GM12891 (cell line): ENCODE measurements at regions not wholly inside any gene's neighbourhood (a gene's known extent, or its start where the extent isn't known, plus 50 kb on each side); places are given as distances from the start of the nearest gene placed in this dataset.

Experiments
- DNase-seq: peaks from one replicate; pipeline ENCODE4 v3.0.0; 2011; ENCODE audit warnings: low spot score; ENCODE audit not compliant: insufficient read length
- FAIRE-seq: peaks from 2 replicates; lab custom pipeline; 2011; peaks lifted over from hg19 to GRCh38; lab: Jason Lieb, UNC
- PAX5 ChIP-seq: IDR thresholded peaks from 2 replicates; pipeline ENCODE4 v1.6.1; 2011; ENCODE audit warnings: low read length, moderate library complexity, mild to moderate bottlenecking; ENCODE audit not compliant: insufficient read depth, severe bottlenecking
- POLR2A ChIP-seq: IDR thresholded peaks from 2 replicates; pipeline ENCODE4 v1.6.1; 2011; ENCODE audit warnings: low read depth, low read length, control low read depth
- POLR2AphosphoS5 ChIP-seq: IDR thresholded peaks from 2 replicates; pipeline ENCODE4 v1.6.1; 2011; ENCODE audit warnings: low read depth, low read length, control low read depth
- POU2F2 ChIP-seq: IDR thresholded peaks from 2 replicates; pipeline ENCODE4 v1.6.1; 2011; ENCODE audit warnings: low read depth, mild to moderate bottlenecking, control low read depth, low read length, moderate library complexity
- SPI1 ChIP-seq: IDR thresholded peaks from 2 replicates; pipeline ENCODE4 v1.6.1; 2011; ENCODE audit warnings: low read depth, low read length, control low read depth
- TAF1 ChIP-seq: IDR thresholded peaks from 2 replicates; pipeline ENCODE4 v1.6.1; 2011; ENCODE audit warnings: low read depth, low read length, control low read depth

DNA sequence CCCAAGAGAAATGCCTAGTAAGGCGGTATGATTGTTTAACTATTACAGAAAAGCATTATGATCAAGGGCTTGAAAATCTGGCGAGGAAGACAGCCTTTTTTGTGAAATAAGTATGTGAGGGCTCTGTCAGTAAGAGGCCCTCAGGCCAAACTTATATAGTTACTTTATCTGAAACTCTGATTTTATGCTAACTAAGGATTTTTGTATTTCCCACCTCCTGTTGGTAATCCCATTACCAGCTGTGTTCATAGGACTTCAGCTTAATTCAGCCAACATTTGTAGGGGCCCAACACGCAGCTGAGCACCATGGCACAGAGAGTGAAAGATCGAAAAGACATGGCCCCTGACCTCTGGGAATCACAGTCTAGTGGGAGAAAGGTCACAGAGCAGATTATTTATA lies 318.3 kb upstream of the WWC1 start:
- FAIRE-seq (no peak), DNase-seq (no peak)
- TF ChIP-seq PAX5 (no peak), POU2F2 (no peak), SPI1 (no peak), TAF1 (no peak), POLR2A (no peak), POLR2AphosphoS5 (no peak)

DNA sequence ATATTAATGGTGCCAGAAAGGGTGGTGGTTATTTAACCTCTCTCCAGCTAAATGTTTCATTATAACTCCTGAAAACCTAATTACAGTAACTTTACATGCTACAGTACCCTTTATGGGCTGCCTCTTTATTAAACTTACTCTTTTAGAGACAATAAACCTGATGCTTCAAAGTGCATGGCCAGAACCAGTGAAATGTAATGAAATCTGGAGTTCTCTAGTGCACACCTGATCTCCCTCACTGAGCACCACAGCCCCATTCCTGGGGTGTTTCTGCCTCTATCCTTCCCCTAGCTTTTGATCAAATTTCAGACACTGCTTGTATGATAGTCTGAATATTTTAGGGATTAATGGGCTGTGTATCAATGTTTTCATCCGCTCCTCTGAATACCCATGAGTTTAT lies 306.5 kb upstream of the WWC1 start:
- no peak for DNase-seq
- FAIRE-seq: no peak
- TF ChIP-seq TAF1 (no peak), PAX5 (no peak), SPI1 (no peak), POLR2A (no peak), POU2F2 (no peak), POLR2AphosphoS5 (no peak)

DNA sequence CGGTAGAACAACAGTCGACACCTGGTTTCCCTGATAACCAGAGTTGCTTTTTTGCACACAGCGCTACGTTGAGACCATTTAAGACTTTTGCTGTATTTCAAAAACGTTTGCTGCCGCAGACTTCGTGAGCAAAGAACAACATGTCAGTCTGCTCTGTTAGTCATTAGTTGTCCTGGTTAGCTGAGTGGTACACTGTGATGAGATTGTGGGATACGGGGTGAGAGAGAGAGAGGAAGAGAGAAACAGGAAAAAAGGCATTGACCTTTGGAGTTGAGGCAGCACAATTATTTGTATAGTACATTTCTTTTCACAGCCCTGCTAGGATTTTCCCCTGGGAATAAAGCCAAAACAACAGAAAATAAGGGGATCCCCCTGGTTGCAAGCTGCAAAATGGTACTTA lies 306.1 kb upstream of the WWC1 start:
- FAIRE-seq: no peak
- DNase-seq: no peak
- TF ChIP-seq SPI1 (no peak), POLR2AphosphoS5 (no peak), POU2F2 (no peak), POLR2A (no peak)

DNA sequence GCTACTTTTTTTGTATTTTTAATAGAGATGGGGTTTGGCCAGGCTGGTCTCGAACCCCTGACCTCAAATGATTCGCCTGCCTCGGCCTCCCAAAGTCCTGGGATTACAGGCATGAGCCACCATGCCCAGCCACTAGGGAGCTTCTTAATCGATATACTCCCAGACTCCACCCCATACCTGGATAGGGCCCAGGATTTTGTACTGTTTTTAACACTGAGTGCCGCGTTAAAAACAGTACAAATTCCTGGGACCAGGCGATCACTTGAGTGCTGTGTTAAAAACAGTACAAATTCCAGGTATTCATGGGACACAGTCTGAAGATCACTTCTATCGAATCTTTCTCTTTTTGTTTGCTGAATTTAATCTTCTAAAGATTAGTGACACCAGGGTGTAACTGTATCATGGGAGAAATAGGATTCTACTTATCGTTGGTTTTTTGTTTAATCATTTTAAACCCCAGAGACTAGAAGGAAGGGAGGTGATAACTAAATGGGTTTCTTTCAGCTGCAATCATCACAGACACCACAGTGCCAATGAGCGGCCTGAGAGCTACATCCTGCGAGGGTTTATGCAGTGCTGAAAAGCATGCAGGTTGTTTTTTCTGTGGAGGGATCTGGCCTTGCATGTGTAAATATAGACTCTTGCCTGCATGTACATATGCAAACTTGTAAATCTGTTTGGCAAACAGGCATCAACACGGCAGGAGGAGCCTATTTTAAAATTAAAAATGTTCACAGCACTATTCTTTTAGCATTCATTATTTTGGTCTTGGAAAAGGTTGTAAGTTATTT lies 303.8 kb upstream of the WWC1 start:
- FAIRE-seq: no peak

DNA sequence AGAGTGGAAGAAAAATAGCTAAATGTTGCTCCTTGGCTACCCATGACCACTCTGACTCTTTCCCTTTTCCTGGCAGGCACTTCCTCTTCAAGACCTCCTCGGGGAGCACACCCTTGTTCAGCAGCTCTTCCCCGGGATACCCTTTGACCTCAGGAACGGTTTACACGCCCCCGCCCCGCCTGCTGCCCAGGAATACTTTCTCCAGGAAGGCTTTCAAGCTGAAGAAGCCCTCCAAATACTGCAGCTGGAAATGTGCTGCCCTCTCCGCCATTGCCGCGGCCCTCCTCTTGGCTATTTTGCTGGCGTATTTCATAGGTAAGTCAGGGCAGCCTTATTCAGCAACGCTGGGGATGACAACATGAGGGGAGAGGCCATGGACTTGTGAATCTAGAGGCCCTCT lies 298.6 kb upstream of the WWC1 start:
- DNase-seq (no peak), FAIRE-seq (no peak)
- TF ChIP-seq TAF1: no peak
- TF ChIP-seq SPI1: no peak
- no peak for TF ChIP-seq POLR2A
- no peak for TF ChIP-seq POU2F2
- no peak for TF ChIP-seq POLR2AphosphoS5
- TF ChIP-seq PAX5: no peak

More for the DNA sequence above, 303.8 kb upstream of the WWC1 start:
- no peak for TF ChIP-seq PAX5
- TF ChIP-seq SPI1: no peak
- no peak for TF ChIP-seq POU2F2
- TF ChIP-seq POLR2AphosphoS5: no peak
- no peak for TF ChIP-seq POLR2A
- TF ChIP-seq TAF1: no peak
- DNase-seq: no peak

DNA sequence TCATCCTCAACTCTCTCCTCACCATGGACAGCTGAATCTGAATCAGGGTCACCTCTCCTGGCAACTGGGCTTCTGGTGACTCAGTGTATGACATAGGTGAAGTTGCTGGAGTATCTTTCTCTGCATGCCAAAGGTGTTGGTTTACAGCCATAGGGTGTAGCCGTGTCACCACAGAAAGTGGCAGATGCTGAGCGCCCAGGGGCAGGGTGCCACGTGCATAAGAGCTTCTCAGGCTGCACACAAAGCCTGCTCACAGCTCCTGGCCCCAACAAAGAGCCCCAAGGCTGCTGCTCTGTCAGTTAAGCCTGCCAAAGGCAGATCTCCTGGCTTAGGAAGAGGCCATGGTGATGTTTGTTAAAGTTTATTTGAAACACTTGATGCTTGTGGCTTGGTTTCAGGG lies 297.7 kb upstream of the WWC1 start:
- FAIRE-seq: no peak

DNA sequence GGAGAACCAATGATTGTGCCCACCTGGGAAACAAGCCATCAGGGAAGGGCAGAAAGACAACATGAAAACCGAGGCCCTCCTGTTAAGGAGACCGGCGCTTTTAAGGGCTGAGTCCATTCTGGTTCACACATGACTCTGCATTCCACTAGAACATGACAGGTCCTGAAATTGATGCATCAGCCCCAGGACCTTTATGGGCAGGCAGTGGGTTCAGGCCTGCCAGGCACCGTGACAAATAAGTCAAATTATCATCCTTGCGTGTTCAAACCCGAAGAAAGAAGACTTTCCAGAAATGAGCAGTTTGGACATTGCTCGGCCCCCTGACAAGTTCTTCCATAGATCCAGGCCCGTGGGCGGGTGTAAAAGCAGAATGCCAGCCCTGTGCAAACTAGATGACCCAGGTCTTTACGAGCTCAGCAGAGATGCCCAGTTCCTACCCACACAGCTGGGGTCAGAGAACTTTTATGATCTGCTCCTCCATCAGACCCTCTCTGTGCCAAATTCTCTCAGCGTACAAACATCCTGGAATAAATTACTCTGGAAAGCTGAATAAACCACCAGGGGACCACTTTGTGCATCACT lies 295.5 kb upstream of the WWC1 start:
- TF ChIP-seq SPI1: no peak
- no peak for TF ChIP-seq POU2F2
- no peak for TF ChIP-seq POLR2AphosphoS5
- no peak for TF ChIP-seq POLR2A
- TF ChIP-seq PAX5: no peak
- TF ChIP-seq TAF1: no peak
- DNase-seq (no peak), FAIRE-seq (no peak)

More for the DNA sequence above, 297.7 kb upstream of the WWC1 start:
- DNase-seq: no peak
- no peak for TF ChIP-seq PAX5
- TF ChIP-seq TAF1: no peak
- TF ChIP-seq POU2F2: no peak
- TF ChIP-seq POLR2A: no peak
- TF ChIP-seq POLR2AphosphoS5: no peak
- TF ChIP-seq SPI1: no peak

DNA sequence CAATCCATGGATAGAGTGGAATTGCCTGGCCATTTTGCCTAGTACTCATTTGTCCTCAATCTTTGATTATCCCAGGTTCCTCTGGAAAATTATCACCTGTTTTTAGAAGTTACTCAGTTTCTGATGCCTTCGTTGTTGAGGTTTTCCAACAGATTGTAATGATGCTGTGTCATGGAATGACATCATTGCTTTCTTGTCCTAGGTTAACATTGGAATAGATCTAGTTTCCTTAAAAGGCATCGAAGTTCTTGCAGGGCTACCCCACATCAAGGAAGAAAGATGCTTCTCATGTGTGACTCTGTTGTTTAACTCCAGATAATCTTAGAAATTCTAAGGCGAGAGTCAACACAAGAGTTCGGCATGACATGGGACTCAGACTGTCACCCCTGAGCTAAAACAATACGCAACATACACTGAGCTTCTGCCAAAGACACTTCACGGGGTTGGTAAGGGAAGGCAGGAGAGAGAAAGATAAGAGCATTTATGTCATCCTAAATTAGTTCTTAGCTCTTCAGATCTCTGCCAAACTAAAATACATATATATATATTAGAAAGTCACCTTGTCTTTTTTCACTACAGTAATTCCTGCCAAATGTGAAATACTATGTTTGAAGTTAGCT lies 293.2 kb upstream of the WWC1 start:
- TF ChIP-seq POLR2A: no peak
- TF ChIP-seq POLR2AphosphoS5: no peak
- DNase-seq (no peak), FAIRE-seq (no peak)

DNA sequence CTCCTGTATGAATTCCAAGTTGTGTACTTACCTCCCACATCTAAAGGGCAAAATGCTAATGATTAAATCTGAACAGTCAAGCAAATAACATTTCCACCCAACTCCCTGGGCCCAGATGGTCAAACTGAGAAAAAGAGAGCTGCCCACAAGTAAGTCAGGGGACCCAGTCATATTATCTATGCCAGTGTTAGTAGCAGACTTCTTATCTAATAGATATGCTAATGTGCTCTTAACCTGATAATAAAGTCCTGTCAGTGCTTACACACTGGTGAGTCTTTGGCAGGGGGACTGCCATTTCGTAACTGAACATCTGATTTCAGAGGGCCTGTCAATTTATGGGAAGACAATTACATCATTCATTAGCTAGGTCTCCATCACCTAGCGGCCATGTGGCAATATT lies 292.3 kb upstream of the WWC1 start:
- FAIRE-seq (no peak), DNase-seq (no peak)
- TF ChIP-seq POLR2AphosphoS5 (no peak), TAF1 (no peak), POLR2A (no peak), SPI1 (no peak), POU2F2 (no peak), PAX5 (no peak)
